NCI-H2171 (cell line): ENCODE measurements at regions not wholly inside any gene's neighbourhood (a gene's known extent, or its start where the extent isn't known, plus 50 kb on each side); places are given as distances from the start of the nearest gene placed in this dataset.
"Not testable (repeated sequence)": the region's sequence is repeated elsewhere in the genome, so short reads cannot be mapped to it uniquely, and the experiment has no call there.

Source experiments
- DNase-seq: peaks from one replicate; lab custom pipeline; 2025; lab: John Stamatoyannopoulos, UW

- no peak for DNase-seq
Measured at GRCh38 chr4:84003046-84003445, 467.1 kb downstream of the GPAT3 start.

- DNase-seq = no peak
Measured at GRCh38 chr4:84001876-84002569, 466.1 kb downstream of the GPAT3 start.

GRCh38 chr4:83996254-83996653 lies 460.3 kb downstream of the GPAT3 start:
- no peak for DNase-seq

- no peak for DNase-seq
Measured at GRCh38 chr4:83993774-83994173, 457.9 kb downstream of the GPAT3 start.

- no peak for DNase-seq
Measured at GRCh38 chr4:83989835-83990234, 453.9 kb downstream of the GPAT3 start.

- no peak for DNase-seq
Measured at GRCh38 chr4:83981156-83981555, 445.2 kb downstream of the GPAT3 start.

GRCh38 chr4:83979773-83980172 lies 443.9 kb downstream of the GPAT3 start:
- no peak for DNase-seq

GRCh38 chr4:83974111-83974780 lies 438.3 kb downstream of the GPAT3 start:
- DNase-seq = no peak

- DNase-seq = no peak
Measured at GRCh38 chr4:83964996-83965541, 429.2 kb downstream of the GPAT3 start.

- DNase-seq = no peak
Measured at GRCh38 chr4:83962492-83962891, 426.6 kb downstream of the GPAT3 start.

GRCh38 chr4:83961575-83961974 lies 425.7 kb downstream of the GPAT3 start:
- DNase-seq = no peak

- no peak for DNase-seq
Measured at GRCh38 chr4:83959160-83959559, 423.3 kb downstream of the GPAT3 start.

- DNase-seq = no peak
Measured at GRCh38 chr4:83947830-83948193, 411.9 kb downstream of the GPAT3 start.

GRCh38 chr4:83947125-83947829 lies 411.4 kb downstream of the GPAT3 start:
- no peak for DNase-seq

- not testable (repeated sequence) for DNase-seq
Measured at GRCh38 chr4:83943691-83944090, 407.8 kb downstream of the GPAT3 start.

GRCh38 chr4:83932750-83933391 lies 397.0 kb downstream of the GPAT3 start:
- DNase-seq = no peak

GRCh38 chr4:83931659-83932438 lies 395.9 kb downstream of the GPAT3 start:
- DNase-seq = no peak

- DNase-seq = no peak
Measured at GRCh38 chr4:83929550-83929949, 393.6 kb downstream of the GPAT3 start.

- DNase-seq = no peak
Measured at GRCh38 chr4:83926950-83927349, 391.0 kb downstream of the GPAT3 start.

- DNase-seq = no peak
Measured at GRCh38 chr4:83923341-83923740, 387.4 kb downstream of the GPAT3 start.

- DNase-seq = no peak
Measured at GRCh38 chr4:83922402-83922801, 386.5 kb downstream of the GPAT3 start.

GRCh38 chr4:83921124-83921523 lies 385.2 kb downstream of the GPAT3 start:
- no peak for DNase-seq
